Mucosa of rectum (tissue), 2 donors: ENCODE measurements at regions not wholly inside any gene's neighbourhood (a gene's known extent, or its start where the extent isn't known, plus 50 kb on each side); places are given as distances from the start of the nearest gene placed in this dataset.

Experiments used
- H3K27ac ChIP-seq, 2 donors: one replicate each; pipeline ENCODE4 v1.7.0; 2013; ENCODE audit warnings: inconsistent platforms in 2 of 2, low read depth in 2 of 2, low read length in 2 of 2
- H3K27me3 ChIP-seq, 2 donors: one replicate each; pipeline ENCODE4 v1.7.0; 2013; ENCODE audit warnings: low read length in 2 of 2; ENCODE audit not compliant: control insufficient read depth in 2 of 2, insufficient read depth in 2 of 2
- H3K36me3 ChIP-seq, 2 donors: one replicate each; pipeline ENCODE4 v1.7.0; 2013; ENCODE audit warnings: low read length in 2 of 2; ENCODE audit not compliant: control insufficient read depth in 2 of 2, insufficient read depth in 2 of 2
- H3K4me1 ChIP-seq, 2 donors: one replicate each; pipeline ENCODE4 v1.7.0; 2013; ENCODE audit warnings: low read length in 2 of 2, mild to moderate bottlenecking in 1 of 2; ENCODE audit not compliant: control insufficient read depth in 2 of 2, insufficient read depth in 2 of 2
- H3K4me3 ChIP-seq, 2 donors: one replicate each; pipeline ENCODE4 v1.7.0; 2013; ENCODE audit warnings: low read length in 2 of 2
- H3K9ac ChIP-seq, 2 donors: one replicate each; pipeline ENCODE4 v1.7.0; 2013; ENCODE audit warnings: low read length in 2 of 2, low read depth in 1 of 2, mild to moderate bottlenecking in 1 of 2
- H3K9me3 ChIP-seq, 2 donors: one replicate each; pipeline ENCODE4 v1.7.0; 2013; ENCODE audit warnings: low read length in 2 of 2; ENCODE audit not compliant: control insufficient read depth in 2 of 2
- donor health status: healthy.
- donor health status: Normal muscosa, but diverticular disease.

DNA sequence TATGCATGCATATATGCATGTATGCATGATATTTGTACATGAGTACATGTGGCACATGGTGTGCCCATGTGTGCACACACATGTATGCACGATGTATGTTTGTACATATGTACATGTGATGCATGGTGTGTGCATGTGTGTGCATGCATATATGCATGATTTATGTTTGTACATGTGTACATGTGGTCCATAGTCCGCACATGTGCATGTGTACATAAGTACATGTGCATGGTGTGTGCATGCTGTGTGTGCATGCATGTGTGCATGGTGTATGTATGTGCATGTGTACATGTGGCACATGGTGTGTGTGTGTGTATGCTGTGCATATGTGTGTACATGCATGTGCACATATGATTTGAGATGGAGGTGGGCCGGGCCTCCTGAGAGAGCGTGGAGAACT is 384.2 kb downstream of the TYW1 start:
- H3K4me3 ChIP-seq: no peak overlapping the region
- no peaks in the 10 kb centered on the region for H3K36me3 ChIP-seq
- no peak overlapping the region for H3K27ac ChIP-seq
- H3K9me3 ChIP-seq: no peaks in the 10 kb centered on the region
- no peak overlapping the region for H3K9ac ChIP-seq
- H3K4me1 ChIP-seq: no peaks in the 10 kb centered on the region
- no peaks in the 10 kb centered on the region for H3K27me3 ChIP-seq

DNA sequence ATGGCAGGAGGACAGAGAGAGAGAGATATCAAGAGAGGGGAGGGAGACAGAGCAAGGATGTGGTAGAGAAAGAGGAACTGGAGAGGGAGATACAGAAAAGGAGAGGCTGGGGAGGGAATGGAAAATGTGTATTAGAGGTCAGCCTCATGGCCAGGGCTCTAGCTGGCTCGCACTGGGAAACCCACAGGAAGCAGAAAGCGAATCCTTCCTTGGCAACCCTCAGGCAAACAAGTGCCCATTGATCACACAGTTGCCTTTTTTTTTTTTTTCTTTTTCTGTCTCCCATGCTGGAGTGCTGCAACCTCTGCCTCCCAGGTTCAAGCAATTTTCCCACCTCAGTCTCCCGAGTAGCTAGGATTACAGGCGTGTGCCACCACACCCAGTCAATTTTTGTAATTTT is 391.2 kb downstream of the TYW1 start:
- Histone ChIP-seq H3K4me3 (no peak overlapping the region), H3K9me3 (no peaks in the 10 kb centered on the region), H3K27ac (no peak overlapping the region), H3K27me3 (no peaks in the 10 kb centered on the region), H3K36me3 (no peaks in the 10 kb centered on the region), H3K4me1 (no peaks in the 10 kb centered on the region), H3K9ac (no peak overlapping the region)

DNA sequence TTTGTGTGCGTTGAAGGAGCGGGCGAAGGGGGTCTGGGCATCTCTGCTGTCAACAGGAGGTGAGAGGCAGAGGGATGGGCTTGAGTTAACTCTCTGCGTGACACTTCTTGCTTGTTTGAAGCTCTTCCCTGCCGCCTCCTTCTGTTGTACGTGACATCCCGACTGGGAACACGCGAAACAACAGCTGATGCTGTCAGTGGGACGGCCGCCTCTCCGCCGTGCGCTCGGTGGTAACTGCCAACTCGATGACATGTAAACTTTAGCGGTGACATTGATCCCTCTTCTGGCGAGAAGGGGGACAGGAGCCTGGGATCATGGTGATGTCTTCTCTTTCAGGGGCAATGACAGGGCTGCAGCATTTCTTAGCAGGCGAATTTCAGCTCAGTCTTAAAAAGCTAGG is 394.5 kb downstream of the TYW1 start:
- no peaks in the 10 kb centered on the region for H3K27me3 ChIP-seq
- H3K4me3 ChIP-seq: no peak overlapping the region
- H3K27ac ChIP-seq: no peak overlapping the region
- H3K36me3 ChIP-seq: no peaks in the 10 kb centered on the region
- H3K4me1 ChIP-seq: no peaks in the 10 kb centered on the region
- H3K9ac ChIP-seq: no peak overlapping the region
- no peaks in the 10 kb centered on the region for H3K9me3 ChIP-seq

DNA sequence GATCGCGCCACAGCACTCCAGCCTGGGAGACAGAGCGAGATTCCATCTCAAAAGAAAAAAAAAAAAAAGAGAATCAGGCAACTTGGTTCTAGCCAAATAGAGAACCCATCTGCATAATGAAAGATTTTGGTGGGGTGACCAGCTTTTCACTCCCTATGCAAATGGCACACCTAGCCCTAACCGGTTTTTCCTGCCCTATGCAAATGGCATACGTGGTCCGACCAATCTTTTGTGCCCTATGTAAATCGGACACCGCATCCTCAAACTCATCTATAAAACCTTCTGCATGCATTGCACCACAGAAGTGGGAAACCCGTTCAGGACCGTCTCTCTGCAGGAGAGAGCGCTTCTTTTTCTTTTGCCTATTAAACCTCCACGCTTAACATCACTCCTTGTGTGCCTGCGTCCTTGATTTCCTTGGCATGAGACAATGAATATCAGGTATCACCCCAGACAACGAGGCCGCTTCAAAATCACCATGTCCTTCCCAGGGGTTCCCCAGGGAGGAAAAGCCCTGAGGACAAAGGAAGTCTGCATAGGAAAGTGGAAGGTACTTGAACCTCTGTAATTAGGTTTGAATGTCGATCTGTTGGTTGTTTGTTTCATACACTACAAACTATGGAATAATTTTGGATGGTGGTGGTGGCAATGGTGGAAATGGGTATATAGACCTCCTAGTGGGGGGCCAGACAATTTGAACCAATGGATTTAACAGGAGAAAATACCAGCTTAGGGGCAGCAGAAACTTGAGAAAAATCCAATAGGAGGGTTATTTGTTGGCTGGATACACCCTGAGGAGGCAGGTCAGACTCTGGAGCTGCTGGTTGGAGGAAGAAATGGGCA is 396.2 kb downstream of the TYW1 start:
- no peak overlapping the region for H3K4me3 ChIP-seq
- no peaks in the 10 kb centered on the region for H3K4me1 ChIP-seq
- H3K9ac ChIP-seq: no peak overlapping the region
- H3K9me3 ChIP-seq: no peaks in the 10 kb centered on the region
- no peaks in the 10 kb centered on the region for H3K36me3 ChIP-seq
- H3K27me3 ChIP-seq: no peaks in the 10 kb centered on the region
- H3K27ac ChIP-seq: no peak overlapping the region

DNA sequence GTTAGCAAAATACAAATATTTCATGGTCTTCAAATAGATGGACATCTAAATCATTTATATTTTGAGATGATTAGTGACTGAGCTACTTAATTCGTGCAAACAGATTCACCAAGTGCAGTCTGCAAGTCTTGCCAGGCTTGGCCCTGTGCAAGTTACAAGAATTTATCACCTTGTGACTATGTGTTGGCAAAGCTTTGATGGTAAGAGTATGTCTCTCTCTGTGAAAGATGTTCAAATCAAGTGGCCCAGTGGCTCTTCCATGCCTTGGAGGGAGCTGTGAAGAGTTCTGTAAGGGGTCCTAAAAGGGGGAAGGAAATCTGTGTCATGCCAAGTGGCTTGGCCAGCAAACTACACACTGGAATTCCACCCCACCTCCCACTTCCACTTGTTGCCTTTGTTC is 397.3 kb downstream of the TYW1 start:
- Histone ChIP-seq H3K4me1 (no peaks in the 10 kb centered on the region), H3K36me3 (no peaks in the 10 kb centered on the region), H3K27me3 (no peaks in the 10 kb centered on the region), H3K9ac (no peak overlapping the region), H3K4me3 (no peak overlapping the region), H3K27ac (no peak overlapping the region), H3K9me3 (no peaks in the 10 kb centered on the region)

DNA sequence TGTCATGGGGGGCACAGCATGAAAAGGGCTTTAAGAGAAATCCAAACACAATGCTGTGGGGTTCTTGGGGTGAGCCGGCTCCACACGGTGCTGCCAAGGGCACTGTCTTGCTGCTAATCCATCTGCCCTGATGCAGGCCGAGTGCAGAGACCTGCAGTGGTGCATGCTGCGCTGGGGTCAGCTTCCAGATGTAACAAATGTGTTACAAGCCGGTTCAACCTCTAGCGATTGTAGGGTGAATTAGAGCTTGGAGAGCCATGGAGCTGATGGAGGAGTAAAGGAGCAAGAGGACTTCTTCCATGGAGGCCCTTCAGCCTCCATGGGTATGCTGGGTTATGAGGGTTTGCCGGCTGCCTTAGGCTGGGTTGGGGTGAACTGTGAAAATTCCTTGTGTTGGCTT is 402.3 kb downstream of the TYW1 start:
- Histone ChIP-seq H3K4me1 (no peaks in the 10 kb centered on the region), H3K9me3 (no peaks in the 10 kb centered on the region), H3K4me3 (no peak overlapping the region), H3K9ac (no peak overlapping the region), H3K27me3 (no peaks in the 10 kb centered on the region), H3K27ac (no peak overlapping the region), H3K36me3 (no peaks in the 10 kb centered on the region)

DNA sequence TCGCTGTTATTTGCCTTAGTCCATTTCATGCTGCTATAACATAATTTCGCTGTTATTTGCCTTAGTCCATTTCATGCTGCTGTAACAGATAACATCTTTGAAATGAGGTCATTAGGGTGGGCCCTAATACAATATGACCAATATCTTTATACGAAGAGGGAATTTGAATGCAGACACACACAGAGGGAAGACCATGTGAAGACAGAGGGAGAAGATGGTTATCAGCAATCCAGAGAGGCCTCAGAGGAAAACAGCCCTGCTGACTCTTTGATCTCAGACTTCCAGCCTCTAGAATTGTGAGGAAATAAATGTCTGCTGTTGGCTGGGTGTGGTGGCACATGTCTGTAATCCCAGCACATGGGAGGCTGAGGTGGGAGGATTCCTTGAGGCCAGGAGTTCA is 404.9 kb downstream of the TYW1 start:
- H3K27me3 ChIP-seq: no peaks in the 10 kb centered on the region

DNA sequence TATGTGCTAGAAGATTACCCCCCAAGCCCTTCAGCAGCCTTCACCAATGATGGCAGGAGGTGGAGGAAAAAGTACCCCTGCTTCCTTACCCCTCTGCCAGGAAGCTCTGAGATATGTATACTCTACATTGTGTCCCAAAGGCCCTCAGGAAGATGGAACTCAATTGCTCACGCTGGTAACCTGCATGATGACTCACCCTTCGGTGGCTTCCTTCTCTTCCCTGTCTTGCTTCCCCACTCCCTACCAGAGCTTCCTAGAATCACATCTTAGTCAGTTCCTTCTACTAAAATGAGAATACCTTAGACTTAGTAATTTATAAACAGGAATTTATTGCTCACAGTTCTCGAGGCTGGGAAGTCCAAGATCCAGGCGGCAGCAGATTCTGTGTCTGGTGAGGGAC is 405.6 kb downstream of the TYW1 start:
- no peaks in the 10 kb centered on the region for H3K9me3 ChIP-seq
- H3K36me3 ChIP-seq: no peaks in the 10 kb centered on the region
- H3K4me1 ChIP-seq: no peaks in the 10 kb centered on the region
- H3K27me3 ChIP-seq: no peaks in the 10 kb centered on the region
- no peak overlapping the region for H3K27ac ChIP-seq
- no peak overlapping the region for H3K9ac ChIP-seq
- H3K4me3 ChIP-seq: no peak overlapping the region

More for the DNA sequence above, 404.9 kb downstream of the TYW1 start:
- Histone ChIP-seq H3K4me3 (no peak overlapping the region), H3K27ac (no peak overlapping the region), H3K9ac (no peak overlapping the region), H3K9me3 (no peaks in the 10 kb centered on the region), H3K4me1 (no peaks in the 10 kb centered on the region), H3K36me3 (no peaks in the 10 kb centered on the region)

DNA sequence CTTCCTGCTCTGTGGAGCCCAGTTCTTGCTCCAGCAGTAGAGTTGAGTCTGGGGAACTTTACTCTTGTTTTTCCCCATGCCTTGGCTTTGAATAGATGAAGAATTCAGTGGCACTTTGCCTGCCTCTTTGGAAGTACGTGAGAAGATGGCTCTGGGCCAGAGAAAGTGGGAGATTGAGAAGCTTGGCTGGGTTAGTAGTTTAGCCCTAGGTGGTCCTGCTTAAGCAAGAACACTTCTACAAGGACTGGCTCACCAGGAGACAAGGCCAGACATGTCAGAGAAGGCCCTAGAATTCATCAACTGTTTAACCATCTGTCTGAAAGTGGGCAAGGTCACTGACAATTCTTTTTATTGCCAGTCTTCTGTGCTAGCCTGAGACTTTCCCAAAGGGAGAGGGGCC is 410.3 kb downstream of the TYW1 start:
- no peak overlapping the region for H3K27ac ChIP-seq

DNA sequence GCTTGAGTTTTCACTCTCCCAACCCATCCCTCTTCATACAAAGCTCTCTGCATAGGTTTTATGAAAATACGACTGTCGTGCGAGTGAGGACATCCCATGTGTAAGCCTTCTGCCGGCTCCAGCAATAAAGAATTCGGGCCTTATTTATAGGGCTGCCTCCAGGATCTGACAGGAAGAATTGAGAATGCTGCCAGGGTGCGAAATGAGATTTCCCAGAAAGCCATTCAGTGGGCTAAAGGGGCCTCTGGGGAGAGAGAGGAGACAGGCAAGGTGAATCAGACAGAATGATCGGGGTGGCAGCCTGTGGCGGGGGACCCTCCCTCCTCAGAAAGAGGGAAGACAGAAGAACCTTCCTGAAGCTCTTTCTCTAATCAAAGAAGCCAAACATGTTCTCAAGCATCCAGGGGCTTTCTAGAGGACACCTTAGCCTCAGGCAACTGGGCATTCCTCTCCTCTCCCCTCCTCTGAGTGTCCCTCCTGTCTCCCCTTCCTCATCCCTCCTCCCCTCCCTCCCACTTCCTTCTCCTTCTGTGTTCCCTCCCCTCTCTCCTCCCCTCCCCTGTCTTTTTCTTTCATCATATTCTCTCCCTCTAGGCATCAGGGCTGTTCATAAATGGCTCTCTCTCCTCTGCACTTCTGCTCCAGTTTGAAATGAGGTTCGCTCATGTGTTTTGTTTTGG is 410.9 kb downstream of the TYW1 start:
- Histone ChIP-seq H3K4me1 (no peaks in the 10 kb centered on the region), H3K36me3 (no peaks in the 10 kb centered on the region), H3K4me3 (no peak overlapping the region), H3K9me3 (no peaks in the 10 kb centered on the region), H3K9ac (no peak overlapping the region), H3K27ac (no peak overlapping the region), H3K27me3 (no peaks in the 10 kb centered on the region)

More for the DNA sequence above, 410.3 kb downstream of the TYW1 start:
- Histone ChIP-seq H3K9ac (no peak overlapping the region), H3K27me3 (no peaks in the 10 kb centered on the region), H3K9me3 (no peaks in the 10 kb centered on the region), H3K4me1 (no peaks in the 10 kb centered on the region), H3K36me3 (no peaks in the 10 kb centered on the region), H3K4me3 (no peak overlapping the region)
